HG02852 (cell line): ENCODE measurements at regions not wholly inside any gene's neighbourhood (a gene's known extent, or its start where the extent isn't known, plus 50 kb on each side); places are given as distances from the start of the nearest gene placed in this dataset.

ENCODE experiments used
- ATAC-seq: cut with Tn5 transposase; IDR thresholded peaks from one replicate; pipeline ENCODE4 v1.9.1; 2021; ENCODE audit warnings: mild to moderate bottlenecking, moderate library complexity; ENCODE audit not compliant: unreplicated experiment

DNA sequence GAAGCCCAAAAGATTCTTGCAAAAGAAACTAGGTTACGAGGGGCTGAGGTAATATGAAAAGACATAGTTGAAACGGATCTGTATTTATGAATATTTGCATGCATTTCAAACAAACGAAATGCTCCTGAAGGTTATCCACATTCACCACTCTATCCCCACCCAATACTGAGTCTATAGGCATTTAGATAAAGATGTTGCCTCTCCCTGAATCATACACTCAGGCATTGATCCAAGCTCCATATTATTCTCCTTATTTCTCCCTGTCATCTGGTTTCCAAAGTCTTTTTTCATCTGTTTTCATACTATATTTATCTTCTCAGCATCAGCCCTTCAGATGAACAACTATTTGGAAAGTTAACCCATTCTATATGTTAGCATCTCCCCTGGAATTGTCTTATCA lies 492.5 kb upstream of the TGFBR2 start:
- ATAC-seq: no peak

DNA sequence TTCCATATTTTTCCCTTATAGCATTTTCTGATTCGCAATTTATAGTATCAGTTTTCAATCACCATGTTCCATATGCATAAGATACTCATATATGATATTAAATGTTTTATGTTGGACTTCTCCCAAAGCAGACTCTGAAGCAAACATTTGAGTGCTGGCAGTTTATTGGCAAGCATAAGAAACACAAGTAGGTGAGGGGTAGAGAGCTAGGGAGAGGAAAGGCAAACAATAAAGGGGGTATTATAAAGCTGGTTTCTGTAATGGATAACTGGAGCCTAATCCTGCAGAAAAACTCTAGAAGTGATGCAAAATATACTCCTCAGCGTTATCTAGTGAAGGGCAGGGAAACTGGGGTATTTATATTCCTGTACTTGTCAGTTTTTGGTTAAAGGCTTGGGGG lies 491.5 kb upstream of the TGFBR2 start:
- ATAC-seq: no peak

DNA sequence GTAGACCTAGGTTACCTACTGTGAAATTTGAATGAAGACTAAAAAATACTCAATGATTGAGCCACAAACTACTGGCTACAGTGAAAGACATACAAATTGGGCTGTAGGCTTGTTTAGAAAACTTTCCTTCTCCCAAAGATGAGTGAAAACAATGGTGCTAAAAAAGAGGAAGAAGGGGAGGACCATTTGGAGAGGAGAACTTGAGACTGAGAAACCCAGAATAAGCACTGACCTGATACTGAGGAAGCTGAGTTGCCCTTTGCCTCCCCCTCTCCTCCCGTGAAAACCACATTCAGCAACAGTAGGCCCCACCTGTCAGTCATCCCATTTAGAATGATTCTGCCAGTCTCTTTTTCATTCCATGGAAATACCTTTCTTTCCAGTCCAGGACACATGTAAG lies 484.0 kb upstream of the TGFBR2 start:
- ATAC-seq: no peak

DNA sequence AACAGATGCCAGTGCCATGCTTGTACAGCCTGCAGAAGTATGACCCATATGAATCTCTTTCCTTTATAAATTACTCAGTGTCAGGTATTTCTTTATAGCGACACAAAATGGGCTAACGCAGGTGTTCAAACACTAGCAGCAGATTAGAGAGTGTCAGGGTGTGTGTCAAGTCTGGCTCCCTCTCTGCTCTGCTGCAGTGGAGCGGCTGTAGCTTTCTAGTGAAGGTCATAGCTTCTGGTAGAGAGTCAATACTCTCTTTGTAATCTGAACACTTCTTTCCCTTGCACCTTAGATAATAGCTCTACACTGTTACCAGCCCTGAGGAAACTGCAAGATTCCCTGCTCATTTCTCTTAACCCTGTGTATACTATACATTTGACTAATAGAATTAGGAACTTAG lies 483.2 kb upstream of the TGFBR2 start:
- no peak for ATAC-seq

DNA sequence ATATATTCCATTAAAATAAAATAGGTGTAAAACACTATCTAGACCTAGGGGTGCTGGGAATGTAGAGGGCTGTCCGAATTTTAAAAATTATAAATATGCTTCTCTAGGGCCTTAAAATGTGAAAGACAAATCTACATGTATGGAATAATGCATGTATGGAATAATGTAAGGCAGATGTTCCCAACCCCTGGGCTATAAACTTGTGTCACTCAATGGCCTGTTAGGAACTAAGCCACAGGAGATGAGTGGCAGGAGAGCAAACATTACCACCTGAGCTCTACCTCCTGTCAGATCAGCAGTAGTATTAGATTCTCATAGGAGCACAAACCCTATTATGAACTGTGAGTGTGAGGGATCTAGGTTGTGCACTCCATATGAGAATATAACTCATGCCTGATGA lies 482.6 kb upstream of the TGFBR2 start:
- ATAC-seq: no peak

DNA sequence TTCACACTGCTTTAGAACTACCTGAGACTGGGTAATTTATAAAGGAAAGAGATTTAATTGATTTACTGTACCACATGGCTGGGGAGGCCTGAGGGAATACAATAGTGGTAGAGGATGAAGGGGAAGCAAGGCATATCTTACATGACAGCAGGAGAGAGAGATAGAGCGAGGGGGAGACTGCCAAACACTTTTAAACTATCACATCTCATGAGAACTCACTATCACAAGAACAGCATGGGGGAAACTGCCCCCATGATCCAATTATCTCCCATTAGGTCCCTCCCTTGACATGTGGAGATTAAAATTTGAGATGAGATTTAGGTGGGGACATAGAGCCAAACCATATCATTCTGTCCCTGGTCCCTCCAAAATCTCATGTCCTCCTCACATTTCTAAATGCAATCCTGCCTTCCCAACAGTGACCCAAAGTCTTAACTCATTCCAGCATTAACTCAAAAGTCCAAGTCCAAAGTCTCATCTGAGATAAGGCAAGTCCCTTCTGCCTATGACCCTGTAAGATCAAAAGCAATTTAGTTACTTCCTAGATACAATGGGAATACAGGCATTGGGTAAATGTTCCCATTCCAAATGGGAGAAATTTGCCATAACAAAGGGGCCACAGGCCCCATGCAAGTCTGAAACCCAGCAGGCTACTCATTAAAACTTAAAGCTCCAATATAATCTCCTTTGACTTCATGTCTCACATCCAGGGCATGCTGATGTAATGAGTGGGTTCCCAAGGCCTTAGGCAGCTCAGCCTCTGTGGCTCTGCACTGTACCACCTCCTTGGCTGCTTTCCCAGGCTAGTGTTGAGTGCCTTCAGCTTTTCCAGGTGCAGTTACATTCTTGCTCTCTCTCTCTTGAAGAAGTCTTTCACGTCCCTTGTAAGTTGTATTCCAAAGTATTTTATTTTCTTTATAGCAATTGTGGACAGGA lies 481.7 kb upstream of the TGFBR2 start:
- no peak for ATAC-seq

DNA sequence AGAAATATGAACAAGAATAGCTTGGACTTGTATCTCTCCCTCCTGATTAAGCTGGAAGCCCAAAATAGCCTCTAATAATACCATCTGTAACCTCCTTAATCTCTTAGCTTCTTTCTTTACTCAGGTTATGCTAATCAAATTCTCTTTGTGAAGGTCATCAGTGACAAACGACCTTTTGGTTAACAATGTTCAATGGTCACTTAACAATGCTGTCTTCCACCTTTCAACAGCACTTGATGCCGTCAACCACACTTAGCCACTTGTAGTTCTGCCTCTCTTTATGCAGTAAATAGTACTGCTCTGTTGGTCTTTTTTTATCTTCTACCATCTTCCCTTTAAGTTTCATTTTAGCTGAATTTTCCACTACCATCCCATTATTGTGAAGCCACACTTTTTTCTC lies 476.6 kb upstream of the TGFBR2 start:
- ATAC-seq: no peak

DNA sequence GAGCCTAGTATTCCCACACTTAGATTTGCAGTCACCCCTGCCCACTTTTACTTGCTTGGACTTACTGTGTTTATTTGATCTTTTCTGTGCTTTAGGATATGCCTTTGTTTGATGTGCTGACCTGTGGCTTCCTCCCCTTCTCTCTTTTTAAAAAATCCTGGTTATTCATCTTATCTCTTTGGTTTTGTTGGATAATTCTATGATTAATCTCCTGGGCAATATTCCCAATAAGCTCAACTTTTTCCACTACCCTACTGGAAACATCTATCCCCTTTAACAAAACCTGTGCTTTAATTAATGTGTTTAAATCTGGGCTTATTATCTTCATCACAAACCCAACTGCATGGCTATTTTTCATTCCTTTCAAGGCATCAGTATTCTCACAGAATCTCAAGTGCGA lies 476.0 kb upstream of the TGFBR2 start:
- no peak for ATAC-seq

DNA sequence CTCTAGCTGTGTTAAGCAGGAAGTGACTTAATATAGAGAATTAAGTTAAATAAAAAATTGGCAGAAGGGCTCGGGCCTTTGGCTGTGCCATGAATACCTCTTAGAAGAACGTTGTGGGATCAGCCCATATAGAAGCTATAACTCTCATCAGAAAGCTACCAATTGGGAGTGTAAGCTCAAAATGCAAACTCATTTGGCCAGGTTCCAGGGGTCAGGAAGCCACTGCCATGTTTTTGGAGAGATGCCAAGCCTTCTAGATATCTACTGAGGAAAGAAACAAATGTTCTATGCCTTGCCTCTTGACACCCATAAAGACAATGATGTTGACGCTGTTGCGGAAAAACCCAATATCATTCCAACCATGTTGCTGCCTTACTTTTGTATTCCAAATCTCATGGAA lies 475.2 kb upstream of the TGFBR2 start:
- no peak for ATAC-seq

DNA sequence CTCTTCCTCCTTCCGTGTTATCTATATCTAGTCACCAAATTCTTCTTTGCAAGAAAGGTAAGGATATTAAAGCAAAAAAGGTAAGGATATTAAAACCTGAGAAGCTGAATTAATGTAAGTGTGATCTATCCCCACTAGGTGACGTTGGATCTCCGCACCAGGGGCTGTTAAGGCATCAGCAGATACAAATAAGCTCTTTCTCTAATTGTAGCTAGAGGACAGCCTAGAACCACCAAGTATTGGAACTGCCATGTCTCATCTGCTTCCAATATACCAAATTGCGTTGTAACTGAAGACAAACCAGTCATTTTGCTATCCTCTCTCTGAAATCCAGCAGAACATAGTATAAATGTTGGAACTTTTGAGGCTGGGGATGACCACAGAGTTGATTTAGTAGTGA lies 471.2 kb upstream of the TGFBR2 start:
- no peak for ATAC-seq

DNA sequence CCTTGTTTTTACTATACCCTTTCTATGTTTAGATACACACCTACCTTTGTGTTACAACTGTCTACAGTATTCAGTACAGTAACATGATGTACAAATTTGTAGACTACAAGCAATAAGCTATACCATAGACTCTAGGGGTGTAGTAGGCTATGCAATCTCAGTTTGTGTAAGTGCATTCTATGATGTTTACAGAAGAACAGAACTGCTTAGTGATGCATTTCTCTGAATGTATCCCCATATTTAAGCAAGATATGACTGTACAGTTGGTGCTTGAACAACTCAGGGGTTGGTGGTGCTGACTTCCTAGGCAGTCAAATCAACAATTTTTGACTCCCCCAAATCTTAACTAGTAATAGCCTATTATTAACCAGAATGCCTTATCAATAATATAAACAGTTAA lies 467.1 kb upstream of the TGFBR2 start:
- no peak for ATAC-seq

DNA sequence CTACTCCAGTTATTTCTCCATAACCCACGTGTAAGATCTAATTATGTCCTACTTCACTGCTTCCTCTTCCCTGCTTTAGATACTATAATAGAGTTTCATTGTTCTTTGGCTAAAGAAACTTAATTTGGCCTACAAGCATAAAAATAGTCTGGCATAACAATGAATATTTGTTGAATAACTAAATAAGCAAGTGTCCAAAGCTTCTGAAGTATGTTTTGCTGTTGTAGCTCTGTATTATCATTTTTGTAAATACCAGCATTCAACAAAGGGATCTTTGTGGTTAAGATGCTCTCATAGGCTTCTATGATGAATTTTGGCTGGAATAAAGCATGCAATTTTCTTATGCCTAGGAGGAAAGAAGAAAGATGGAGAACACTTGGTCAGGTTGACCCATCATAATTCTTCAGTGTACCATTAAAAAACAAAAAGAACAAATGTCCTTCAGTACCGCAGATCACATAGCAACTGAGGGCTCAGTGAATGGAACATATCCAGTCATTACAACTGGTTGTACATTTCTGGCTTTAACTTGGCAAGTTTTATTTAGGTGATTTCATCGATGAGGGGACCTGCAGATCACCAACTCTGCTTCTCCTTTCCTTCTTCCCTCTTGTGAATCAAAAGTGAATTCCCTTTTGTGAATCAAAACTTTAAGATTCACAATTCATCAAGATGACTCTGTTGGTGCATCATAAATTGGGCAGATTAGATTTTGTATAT lies 465.9 kb upstream of the TGFBR2 start:
- ATAC-seq: no peak

DNA sequence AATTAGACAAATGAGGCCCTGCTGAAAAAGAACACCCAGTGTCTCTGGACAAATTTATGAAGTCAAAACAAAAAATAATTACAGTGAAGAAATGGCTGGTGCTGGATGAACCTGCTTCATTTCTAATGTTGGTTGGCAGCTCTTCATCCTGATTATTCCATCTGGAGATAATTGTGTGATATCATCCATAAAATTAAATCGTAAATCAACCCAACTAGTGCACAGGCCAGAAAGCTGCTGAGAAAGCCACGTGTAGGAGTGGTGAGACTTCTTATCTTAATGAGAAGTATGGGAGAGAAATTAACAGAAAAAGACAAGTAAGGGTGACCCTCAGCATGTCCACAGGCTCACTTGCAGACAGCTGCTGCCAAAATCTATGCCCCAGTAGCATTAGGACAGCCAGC lies 465.2 kb upstream of the TGFBR2 start:
- no peak for ATAC-seq

DNA sequence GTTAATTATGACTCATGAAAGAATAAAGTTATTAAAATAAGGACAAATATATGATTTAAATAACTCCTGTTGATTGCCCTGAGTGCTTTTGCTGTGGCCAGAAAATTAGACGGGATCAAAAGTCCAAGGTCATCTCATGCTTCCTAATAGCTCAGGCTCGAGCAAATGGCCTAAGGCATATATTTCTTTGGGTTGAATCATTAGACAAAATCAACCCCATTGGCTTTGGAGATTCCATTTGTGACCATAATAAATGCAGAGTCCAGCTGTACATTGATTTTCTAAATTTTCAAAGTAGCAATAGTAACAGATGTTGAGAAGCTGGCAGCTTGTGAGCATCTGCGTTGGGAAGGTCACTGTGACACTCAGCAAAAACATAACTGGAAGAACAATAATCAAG lies 464.5 kb upstream of the TGFBR2 start:
- ATAC-seq: no peak

DNA sequence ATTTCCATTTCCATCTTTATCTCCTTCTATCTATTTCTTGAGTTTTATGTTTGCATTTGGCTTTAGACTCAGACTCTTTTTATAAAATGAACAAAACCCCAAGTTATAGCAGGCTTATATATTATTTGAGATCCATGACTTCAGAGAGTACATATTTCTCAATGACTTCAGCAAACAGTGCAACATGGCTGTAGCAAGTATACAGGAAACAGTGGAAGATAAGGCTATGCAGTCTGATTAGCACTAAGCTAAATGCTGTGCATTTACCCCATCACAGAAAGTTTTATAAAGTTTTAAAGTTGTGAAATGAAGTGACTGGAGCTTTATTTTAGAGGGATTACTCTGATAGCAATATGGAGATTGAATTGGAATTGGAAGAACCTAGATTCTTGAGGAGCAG lies 463.5 kb upstream of the TGFBR2 start:
- no peak for ATAC-seq

DNA sequence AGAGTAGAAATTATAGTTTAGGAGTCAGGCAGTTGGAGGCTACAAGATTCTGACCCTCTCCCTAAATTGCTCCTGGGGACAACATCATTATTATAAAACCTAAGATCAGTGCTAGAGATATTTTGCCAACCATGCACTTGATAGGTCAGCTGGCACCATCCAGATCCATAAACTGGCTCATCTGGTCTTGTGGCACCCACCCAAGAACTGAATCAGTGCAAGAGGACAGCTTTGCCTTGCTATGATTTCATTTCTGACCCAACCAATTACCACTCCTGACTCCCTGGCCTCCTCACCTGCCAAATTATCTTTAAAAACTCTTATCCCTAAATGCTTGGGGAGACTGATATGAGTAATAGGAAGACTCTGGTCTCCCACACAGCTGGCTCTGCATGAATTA lies 461.1 kb upstream of the TGFBR2 start:
- no peak for ATAC-seq

DNA sequence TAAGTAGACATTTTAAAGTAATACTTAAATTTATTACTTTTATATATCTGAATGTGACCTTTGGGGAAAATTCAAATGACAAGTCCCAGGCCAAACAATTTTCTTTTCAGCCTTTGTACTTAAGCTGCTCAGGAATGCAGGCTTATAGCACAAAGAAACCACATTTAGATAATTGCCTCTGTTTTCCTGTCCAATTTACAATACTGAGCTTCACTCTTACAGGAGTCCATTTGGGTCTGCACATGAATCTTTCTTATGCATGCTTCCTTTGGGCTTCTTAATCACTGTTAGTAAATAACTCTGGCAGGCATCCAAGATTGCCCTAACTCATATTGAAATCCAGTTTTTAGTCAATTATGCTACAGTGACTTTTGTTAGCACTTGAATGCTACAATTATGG lies 459.4 kb upstream of the TGFBR2 start:
- ATAC-seq: no peak

DNA sequence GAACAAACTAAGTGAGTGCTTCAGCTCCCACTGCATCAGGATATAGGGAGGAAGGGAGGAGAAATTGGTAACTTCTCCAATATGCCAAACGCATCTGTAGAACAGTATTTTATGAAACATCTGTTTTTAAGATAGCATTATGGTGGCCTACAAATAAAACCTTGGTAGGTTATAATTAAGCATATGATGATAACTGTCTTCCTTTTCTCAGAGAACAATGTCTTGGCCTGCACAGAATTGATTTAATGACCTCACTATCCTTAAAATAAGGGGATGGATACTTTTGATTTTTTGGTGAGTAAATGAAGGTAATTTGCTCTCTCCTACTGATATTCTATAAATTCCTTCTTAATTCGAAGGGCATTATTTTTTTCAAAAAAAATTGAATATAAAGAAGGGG lies 451.5 kb upstream of the TGFBR2 start:
- no peak for ATAC-seq

DNA sequence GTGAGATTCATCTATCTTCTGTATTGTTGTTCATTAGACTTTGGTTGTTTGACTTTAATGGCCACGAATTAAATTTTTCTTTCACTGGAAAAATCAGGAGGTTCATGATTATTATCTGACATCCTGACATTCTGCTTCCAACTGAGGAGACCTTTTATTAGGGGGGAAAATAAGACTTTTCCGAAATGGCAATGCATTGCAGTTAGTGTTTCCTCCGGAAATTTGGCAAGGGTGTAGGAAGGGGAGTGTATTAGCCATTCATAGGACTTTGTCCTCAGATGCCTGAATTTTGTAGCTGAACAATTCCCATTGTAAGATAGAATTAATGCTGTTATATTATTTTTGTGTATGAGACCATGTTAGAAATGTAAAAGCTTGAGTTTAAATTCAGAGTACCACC lies 450.6 kb upstream of the TGFBR2 start:
- no peak for ATAC-seq

DNA sequence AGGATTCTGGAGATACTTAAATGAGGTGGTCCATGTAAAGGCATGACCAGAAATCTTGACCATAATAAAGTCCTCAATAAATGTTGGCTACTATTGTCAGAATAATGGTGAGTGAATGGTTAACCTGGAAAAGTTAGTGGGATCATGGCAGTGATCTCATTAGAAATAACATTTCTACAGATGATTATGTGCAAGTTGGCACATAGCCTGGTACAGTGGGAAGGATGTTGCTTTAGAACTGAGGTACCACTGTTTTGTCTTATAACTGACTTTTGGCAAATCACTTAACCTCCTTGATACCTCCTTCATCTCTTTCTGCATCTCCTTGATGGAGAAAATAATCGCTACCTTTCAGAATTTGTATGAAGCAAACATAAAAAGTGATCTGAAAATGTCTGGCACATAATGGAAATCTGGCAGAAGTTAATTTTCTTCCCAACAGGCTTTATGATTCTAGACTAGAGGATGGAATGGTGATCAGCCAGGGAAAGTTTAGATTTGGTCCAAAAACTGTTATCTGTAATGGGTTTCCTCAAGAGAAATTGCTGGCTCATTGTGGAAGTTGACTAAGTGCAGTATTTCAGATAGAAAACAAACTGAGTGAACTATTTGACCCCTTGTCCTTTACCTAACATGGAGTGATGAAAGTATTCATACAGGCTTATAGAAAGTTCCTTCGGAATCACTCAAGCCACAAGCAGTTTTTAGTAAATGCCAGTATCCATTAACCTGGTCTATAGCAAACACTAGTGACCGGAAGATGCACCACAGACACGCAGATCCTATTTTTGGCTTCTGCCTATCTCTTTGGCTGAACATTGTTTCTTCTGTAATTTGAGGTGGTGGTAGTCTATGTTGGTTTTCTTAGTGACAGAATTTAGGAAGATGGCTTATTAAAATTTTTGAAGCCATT lies 449.6 kb upstream of the TGFBR2 start:
- no peak for ATAC-seq

DNA sequence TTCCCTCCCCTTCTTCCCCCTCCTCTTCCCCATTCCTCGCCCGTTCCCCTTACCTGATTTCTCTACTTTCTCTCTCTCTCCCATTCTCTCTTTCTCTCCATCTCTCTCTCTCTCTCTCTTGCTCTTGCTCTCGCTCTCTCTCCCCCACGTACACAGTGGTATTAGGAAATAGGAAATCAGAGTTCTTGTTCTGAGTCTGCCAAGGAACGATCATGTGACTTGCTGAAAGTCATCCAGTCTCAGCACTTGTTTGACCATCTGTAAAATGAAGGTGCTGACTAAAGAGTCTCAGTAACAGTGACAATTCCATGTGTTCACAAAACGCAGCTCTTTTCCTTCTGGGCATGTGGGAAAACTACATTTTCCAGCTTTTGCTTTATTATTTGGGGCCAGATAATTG lies 445.0 kb upstream of the TGFBR2 start:
- ATAC-seq: no peak
